Glutamatergic neuron (in vitro differentiated cells): ENCODE measurements at regions not wholly inside any gene's neighbourhood (a gene's known extent, or its start where the extent isn't known, plus 50 kb on each side); places are given as distances from the start of the nearest gene placed in this dataset.

Experiments used
- DNase-seq: peaks from one replicate; pipeline ENCODE4 v3.0.0; 2022
- H3K27ac Mint-ChIP-seq: one replicate; pipeline ENCODE4 v1.8.0; 2020; ENCODE audit warnings: mild to moderate bottlenecking, mixed read lengths, inconsistent platforms; ENCODE audit not compliant: unreplicated experiment
- H3K27me3 Mint-ChIP-seq: one replicate; pipeline ENCODE4 v1.8.0; 2020; ENCODE audit warnings: mild to moderate bottlenecking, moderate library complexity, mixed read lengths, inconsistent platforms; ENCODE audit not compliant: unreplicated experiment
- H3K36me3 Mint-ChIP-seq: one replicate; pipeline ENCODE4 v1.8.0; 2020; ENCODE audit warnings: mild to moderate bottlenecking, mixed read lengths, inconsistent platforms; ENCODE audit not compliant: unreplicated experiment
- H3K4me1 Mint-ChIP-seq: one replicate; pipeline ENCODE4 v1.8.0; 2020; ENCODE audit warnings: mild to moderate bottlenecking, low read depth, mixed read lengths, inconsistent platforms; ENCODE audit not compliant: unreplicated experiment
- H3K4me3 Mint-ChIP-seq: one replicate; pipeline ENCODE4 v1.8.0; 2020; ENCODE audit warnings: mild to moderate bottlenecking, mixed read lengths, inconsistent platforms; ENCODE audit not compliant: unreplicated experiment
- H3K9me3 Mint-ChIP-seq: one replicate; pipeline ENCODE4 v1.8.0; 2020; ENCODE audit warnings: mild to moderate bottlenecking, moderate library complexity, mixed read lengths, inconsistent platforms; ENCODE audit not compliant: unreplicated experiment
- TF ChIP-seq, protein P1 (sequence below): fragments of 200-600 bp; sonication (generic); IDR thresholded peaks from one replicate; pipeline ENCODE4 v1.5.0; 2021; ENCODE audit not compliant: partially characterized antibody, unreplicated experiment

DNA sequence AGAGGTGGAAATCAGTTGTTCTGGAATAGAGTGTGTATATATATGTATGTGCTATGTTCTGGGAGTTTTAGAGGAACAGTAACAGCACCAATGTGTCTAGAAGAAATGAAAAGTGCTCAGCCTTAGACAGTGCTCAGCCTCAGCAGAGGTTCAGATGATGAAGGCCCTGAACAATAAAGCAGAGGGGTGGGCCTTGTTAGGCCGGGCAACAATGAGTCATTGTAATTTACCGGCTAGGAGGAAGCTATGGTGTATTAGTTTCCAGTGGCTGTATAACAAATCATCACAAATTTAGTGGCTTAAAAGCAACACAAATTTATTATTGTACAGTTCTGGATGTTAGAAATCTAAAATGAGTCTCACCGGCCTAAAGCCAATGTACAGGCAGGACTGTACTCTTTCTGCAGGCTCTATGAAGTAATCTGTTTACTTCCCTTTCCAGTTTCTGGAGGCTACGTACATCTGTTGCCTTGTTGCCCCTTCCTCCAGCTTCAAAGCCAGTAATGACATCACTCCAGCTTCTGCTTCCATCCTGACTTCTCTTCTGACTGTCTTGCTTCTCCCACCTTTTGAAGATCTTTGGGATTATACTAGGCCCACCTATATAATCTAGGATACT, 84.6 kb downstream of the CH25H start:
- H3K27me3 Mint-ChIP-seq, result no peaks in the 10 kb centered on the region
- H3K9me3 Mint-ChIP-seq, result no peaks in the 10 kb centered on the region
- H3K4me1 Mint-ChIP-seq, result no peaks in the 10 kb centered on the region
- TF ChIP-seq, protein P1, sequence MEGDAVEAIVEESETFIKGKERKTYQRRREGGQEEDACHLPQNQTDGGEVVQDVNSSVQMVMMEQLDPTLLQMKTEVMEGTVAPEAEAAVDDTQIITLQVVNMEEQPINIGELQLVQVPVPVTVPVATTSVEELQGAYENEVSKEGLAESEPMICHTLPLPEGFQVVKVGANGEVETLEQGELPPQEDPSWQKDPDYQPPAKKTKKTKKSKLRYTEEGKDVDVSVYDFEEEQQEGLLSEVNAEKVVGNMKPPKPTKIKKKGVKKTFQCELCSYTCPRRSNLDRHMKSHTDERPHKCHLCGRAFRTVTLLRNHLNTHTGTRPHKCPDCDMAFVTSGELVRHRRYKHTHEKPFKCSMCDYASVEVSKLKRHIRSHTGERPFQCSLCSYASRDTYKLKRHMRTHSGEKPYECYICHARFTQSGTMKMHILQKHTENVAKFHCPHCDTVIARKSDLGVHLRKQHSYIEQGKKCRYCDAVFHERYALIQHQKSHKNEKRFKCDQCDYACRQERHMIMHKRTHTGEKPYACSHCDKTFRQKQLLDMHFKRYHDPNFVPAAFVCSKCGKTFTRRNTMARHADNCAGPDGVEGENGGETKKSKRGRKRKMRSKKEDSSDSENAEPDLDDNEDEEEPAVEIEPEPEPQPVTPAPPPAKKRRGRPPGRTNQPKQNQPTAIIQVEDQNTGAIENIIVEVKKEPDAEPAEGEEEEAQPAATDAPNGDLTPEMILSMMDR, result no peak
- no peak for DNase-seq
- H3K4me3 Mint-ChIP-seq, result no peak overlapping the region
- no peak overlapping the region for H3K27ac Mint-ChIP-seq
- no peaks in the 10 kb centered on the region for H3K36me3 Mint-ChIP-seq

DNA sequence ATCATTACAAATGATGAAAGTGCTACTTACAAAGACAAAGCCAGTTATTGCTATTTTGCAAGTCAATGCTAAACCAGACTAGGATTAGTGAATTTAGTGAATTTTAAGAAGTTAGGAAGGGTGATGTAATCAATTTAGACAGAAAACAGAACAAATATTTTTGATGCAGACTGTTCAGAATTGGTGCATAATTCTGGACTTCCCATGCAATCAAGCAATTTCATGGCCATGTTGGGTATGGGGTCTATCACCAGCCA, 85.4 kb downstream of the CH25H start:
- Mint-ChIP-seq H3K4me1 (no peaks in the 10 kb centered on the region), H3K36me3 (no peaks in the 10 kb centered on the region), H3K27ac (no peak overlapping the region), H3K27me3 (no peaks in the 10 kb centered on the region), H3K9me3 (no peaks in the 10 kb centered on the region), H3K4me3 (no peak overlapping the region)
- TF ChIP-seq, protein P1, result no peak
- no peak for DNase-seq

DNA sequence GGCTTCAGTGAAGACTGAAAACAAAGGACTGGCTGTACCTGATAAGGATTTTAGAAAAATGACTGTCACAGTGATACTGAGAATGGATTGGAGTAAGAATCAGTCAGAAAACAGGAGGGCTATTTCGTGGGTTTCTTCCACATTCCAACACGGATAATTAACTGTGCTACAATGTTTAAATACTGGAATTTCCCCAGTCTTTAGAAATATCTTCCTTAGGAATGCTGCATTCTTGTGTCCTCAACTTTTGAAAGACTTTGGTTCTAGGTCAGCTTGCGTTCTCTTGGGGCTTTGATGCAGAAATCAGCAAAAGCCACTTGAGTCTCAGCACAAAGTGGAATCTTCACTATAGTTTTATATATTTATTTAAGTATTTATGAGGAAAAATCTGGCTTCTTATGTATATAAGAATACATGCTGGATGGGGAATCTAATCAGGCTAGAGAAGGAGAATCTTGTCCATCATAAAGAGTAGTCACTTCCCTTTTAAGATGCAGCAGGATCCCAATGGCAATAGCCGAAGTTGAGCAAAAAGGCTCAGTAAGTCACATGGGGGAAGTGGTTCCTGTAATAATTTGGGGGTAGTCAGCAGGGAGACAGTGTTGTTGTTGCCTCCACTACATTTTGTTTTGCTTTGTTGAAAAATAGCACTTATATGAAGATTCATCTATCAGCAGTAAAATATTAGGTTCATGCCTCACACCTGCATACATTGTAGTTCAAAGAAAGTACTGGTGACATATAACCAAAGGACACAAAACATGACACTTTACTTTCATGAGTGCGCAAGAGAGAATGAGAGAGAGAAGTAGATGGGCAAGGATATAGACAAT, 86.0 kb downstream of the CH25H start:
- no peaks in the 10 kb centered on the region for H3K9me3 Mint-ChIP-seq

DNA sequence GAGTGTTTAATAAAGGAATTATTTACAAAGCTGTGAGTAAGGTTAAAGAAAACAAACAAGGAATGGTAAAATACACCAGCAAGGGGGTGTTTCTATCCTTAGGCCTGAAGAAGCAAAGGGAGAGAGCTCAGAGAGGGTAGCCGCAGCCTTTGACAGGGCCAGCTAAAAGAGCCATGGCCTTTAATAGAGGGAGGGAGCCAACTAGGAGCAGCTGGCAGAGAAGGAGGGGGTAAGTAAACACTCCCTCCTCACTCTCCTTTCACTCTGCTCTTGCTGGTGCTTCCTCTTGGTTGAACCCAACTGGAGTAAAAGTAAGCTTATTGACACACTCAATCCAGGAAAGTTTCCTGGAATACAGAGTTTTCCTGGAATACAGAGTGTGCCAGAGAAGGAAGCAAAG, 87.5 kb downstream of the CH25H start:
- Mint-ChIP-seq H3K27me3 (no peaks in the 10 kb centered on the region), H3K4me3 (no peak overlapping the region), H3K36me3 (no peaks in the 10 kb centered on the region), H3K9me3 (no peaks in the 10 kb centered on the region), H3K4me1 (no peaks in the 10 kb centered on the region), H3K27ac (no peak overlapping the region)
- DNase-seq, result no peak
- TF ChIP-seq, protein P1, result no peak

More for the DNA sequence above, 86.0 kb downstream of the CH25H start:
- Mint-ChIP-seq H3K4me3 (no peak overlapping the region), H3K27ac (no peak overlapping the region), H3K27me3 (no peaks in the 10 kb centered on the region), H3K4me1 (no peaks in the 10 kb centered on the region), H3K36me3 (no peaks in the 10 kb centered on the region)
- DNase-seq, result no peak
- TF ChIP-seq, protein P1, result no peak

DNA sequence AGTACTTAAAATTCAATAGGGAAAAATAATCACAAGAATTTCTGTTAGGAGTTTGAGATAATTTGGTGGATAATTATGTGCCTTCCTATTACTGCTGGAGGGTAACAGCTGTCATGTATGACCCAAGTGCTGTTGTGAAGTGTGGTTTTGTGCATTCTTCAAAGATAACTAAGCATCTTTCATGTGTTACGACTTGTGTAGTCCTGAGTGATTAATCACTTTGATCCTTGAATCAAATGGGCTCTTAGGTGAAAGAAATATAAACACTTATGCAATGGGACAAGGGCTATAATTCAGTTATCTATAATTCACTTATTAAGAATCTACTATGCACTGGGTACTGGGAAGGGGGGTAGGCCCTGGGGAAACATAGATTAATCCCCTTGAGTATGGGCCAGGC, 89.0 kb downstream of the CH25H start:
- TF ChIP-seq, protein P1, result no peak
- Mint-ChIP-seq H3K27me3 (no peaks in the 10 kb centered on the region), H3K36me3 (no peaks in the 10 kb centered on the region), H3K4me3 (no peak overlapping the region), H3K4me1 (no peaks in the 10 kb centered on the region), H3K27ac (no peak overlapping the region), H3K9me3 (no peaks in the 10 kb centered on the region)
- no peak for DNase-seq
